ENCODE measurements at regions not wholly inside any gene's neighbourhood (a gene's known extent, or its start where the extent isn't known, plus 50 kb on each side); places are given as distances from the start of the nearest gene placed in this dataset.

- Mint-ChIP-seq H3K27me3 (ENCODE audit: insufficient read depth, unreplicated experiment) (peaks cover 31% of the 10 kb centered on the region), H3K9me3 (ENCODE audit: unreplicated experiment) (no peaks in the 10 kb centered on the region), H3K4me3 (ENCODE audit: unreplicated experiment) (no peak overlapping the region), H3K27ac (ENCODE audit: low read depth, unreplicated experiment) (no peak overlapping the region), H3K4me1 (ENCODE audit: insufficient read depth, unreplicated experiment) (peaks cover 11% of the 10 kb centered on the region), H3K36me3 (ENCODE audit: insufficient read depth, unreplicated experiment) (no peaks in the 10 kb centered on the region)
- DNase-seq (ENCODE audit: unreplicated experiment): no peak
- intact Hi-C loops (cut with micrococcal nuclease): no loop called here
- CTCF ChIA-PET: no interaction called here
- BruUV-seq (replicated peaks): no TSS peak
- TF ChIP-seq CTCF (IDR thresholded peaks at IDR 0.05; ENCODE audit: unreplicated experiment): no peak
- POLR2A ChIA-PET: no interaction called here
Measured at GRCh38 chr7:156060925-156061324, 248.7 kb upstream of the SHH start.

- no TSS peak for BruUV-seq (replicated peaks)
- no peak for DNase-seq (ENCODE audit: unreplicated experiment)
- Mint-ChIP-seq H3K4me3 (ENCODE audit: unreplicated experiment) (no peak overlapping the region), H3K4me1 (ENCODE audit: insufficient read depth, unreplicated experiment) (no peaks in the 10 kb centered on the region), H3K36me3 (ENCODE audit: insufficient read depth, unreplicated experiment) (no peaks in the 10 kb centered on the region), H3K27me3 (ENCODE audit: insufficient read depth, unreplicated experiment) (peaks cover 41% of the 10 kb centered on the region), H3K9me3 (ENCODE audit: unreplicated experiment) (no peaks in the 10 kb centered on the region), H3K27ac (ENCODE audit: low read depth, unreplicated experiment) (no peak overlapping the region)
- intact Hi-C loops (cut with micrococcal nuclease): no loop called here
- TF ChIP-seq CTCF (IDR thresholded peaks at IDR 0.05; ENCODE audit: unreplicated experiment): no peak
- ChIA-PET POLR2A (no interaction called here), CTCF (no interaction called here)
Measured at GRCh38 chr7:156059369-156059768, 247.1 kb upstream of the SHH start.

GRCh38 chr7:156058248-156058647, 246.0 kb upstream of the SHH start:
- CTCF ChIA-PET: interaction anchor here (0.7 kb wide), 1 partner anchor 276 kb away, joined by 3 read pairs; no protein-coding TSS in a partner anchor

GRCh38 chr7:156056534-156056933, 244.3 kb upstream of the SHH start:
- H3K4me3 Mint-ChIP-seq (ENCODE audit: unreplicated experiment): no peak overlapping the region
- H3K27ac Mint-ChIP-seq (ENCODE audit: low read depth, unreplicated experiment): no peak overlapping the region
- no peak for TF ChIP-seq CTCF (IDR thresholded peaks at IDR 0.05; ENCODE audit: unreplicated experiment)
- intact Hi-C loops (cut with micrococcal nuclease): no loop called here
- ChIA-PET CTCF (interaction anchor here (0.8 kb wide), 1 partner anchor 105 kb away, joined by 3 read pairs; no protein-coding TSS in a partner anchor), POLR2A (no interaction called here)
- no peaks in the 10 kb centered on the region for H3K4me1 Mint-ChIP-seq (ENCODE audit: insufficient read depth, unreplicated experiment)
- DNase-seq (ENCODE audit: unreplicated experiment): no peak
- H3K9me3 Mint-ChIP-seq (ENCODE audit: unreplicated experiment): no peaks in the 10 kb centered on the region
- no TSS peak for BruUV-seq (replicated peaks)
- H3K27me3 Mint-ChIP-seq (ENCODE audit: insufficient read depth, unreplicated experiment): peaks cover 67% of the 10 kb centered on the region
- H3K36me3 Mint-ChIP-seq (ENCODE audit: insufficient read depth, unreplicated experiment): no peaks in the 10 kb centered on the region

More at GRCh38 chr7:156058248-156058647, 246.0 kb upstream of the SHH start:
- intact Hi-C loops (cut with micrococcal nuclease): no loop called here
- Mint-ChIP-seq H3K4me1 (ENCODE audit: insufficient read depth, unreplicated experiment) (no peaks in the 10 kb centered on the region), H3K9me3 (ENCODE audit: unreplicated experiment) (no peaks in the 10 kb centered on the region), H3K27ac (ENCODE audit: low read depth, unreplicated experiment) (no peak overlapping the region), H3K27me3 (ENCODE audit: insufficient read depth, unreplicated experiment) (peaks cover 52% of the 10 kb centered on the region), H3K36me3 (ENCODE audit: insufficient read depth, unreplicated experiment) (no peaks in the 10 kb centered on the region), H3K4me3 (ENCODE audit: unreplicated experiment) (no peak overlapping the region)
- BruUV-seq (replicated peaks): no TSS peak
- no peak for DNase-seq (ENCODE audit: unreplicated experiment)
- TF ChIP-seq CTCF (IDR thresholded peaks at IDR 0.05; ENCODE audit: unreplicated experiment): no peak
- POLR2A ChIA-PET: no interaction called here

Data from MCF 10A (cell line).